ENCODE measurements at regions not wholly inside any gene's neighbourhood (a gene's known extent, or its start where the extent isn't known, plus 50 kb on each side); places are given as distances from the start of the nearest gene placed in this dataset.
A peak's percentile ranks its signal among the peaks of the same experiment; 100 is the strongest.

GRCh38 chr17:77875881-77876509 lies 82.5 kb upstream of the TNRC6C start (continued):
- peak in 1 of 3 experiments; percentile 50; a peak in 1 of 6 replicates for TF ChIP-seq ZBTB11 (CRISPR knock-in tag; IDR thresholded peaks at IDR 0.05)
- TF ChIP-seq ZNF57 (CRISPR knock-in tag; IDR thresholded peaks at IDR 0.05), result no peak
- no peak for TF ChIP-seq COPS2 (conservative IDR thresholded peaks at IDR 0.05)
- TF ChIP-seq NFRKB (IDR thresholded peaks at IDR 0.05; ENCODE audit: low read depth), result peak; percentile 73; the same call in 1 of the 2 replicates
- TF ChIP-seq FOXP1 (CRISPR knock-in tag; IDR thresholded peaks at IDR 0.05), result peak; percentile 70; the same call in 1 of the 2 replicates
- TF ChIP-seq MAFK (IDR thresholded peaks at IDR 0.05; ENCODE audit: low read length), result peak; percentile 90
- no peak for TF ChIP-seq RBM17 (IDR thresholded peaks at IDR 0.05; ENCODE audit: borderline replicate concordance, low read depth, low read length)
- 0 out of 2 replicates have a peak, but pooled peaks have one; percentile 19 for TF ChIP-seq MYC (IDR thresholded peaks at IDR 0.05; ENCODE audit: low read depth, low read length)
- TF ChIP-seq MYC (CRISPR knock-in tag; IDR thresholded peaks at IDR 0.05; ENCODE audit: borderline replicate concordance, low read depth), result no peak
- peak; percentile 84 for TF ChIP-seq SMARCA4 (IDR thresholded peaks at IDR 0.05)
- TF ChIP-seq TSC22D4 (tag; IDR thresholded peaks at IDR 0.05), result no peak
- TF ChIP-seq HDAC1 (IDR thresholded peaks at IDR 0.05), result peak in 1 of 2 experiments; percentile 16; a peak in 1 of 4 replicates
- TF ChIP-seq CREM (IDR thresholded peaks at IDR 0.05; ENCODE audit: low read depth), result peak; percentile 55
- peak; percentile 61 for TF ChIP-seq DACH1 (IDR thresholded peaks at IDR 0.05; ENCODE audit: partially characterized antibody)
- peak; percentile 34; the same call in 1 of the 2 replicates for TF ChIP-seq ZNF668 (CRISPR knock-in tag; IDR thresholded peaks at IDR 0.05)
- 0 out of 2 replicates have a peak, but pooled peaks have one; percentile 39 for TF ChIP-seq GATA2 (CRISPR knock-in tag; IDR thresholded peaks at IDR 0.05)
- no peak for TF ChIP-seq KLF6 (CRISPR knock-in tag; IDR thresholded peaks at IDR 0.05; ENCODE audit: borderline replicate concordance)
- TF ChIP-seq TFAP4 (CRISPR knock-in tag; IDR thresholded peaks at IDR 0.05; ENCODE audit: borderline replicate concordance), result peak; percentile 83
- TF ChIP-seq XRCC5 (IDR thresholded peaks at IDR 0.05; ENCODE audit: low read depth, low read length), result 0 out of 2 replicates have a peak, but pooled peaks have one; percentile 25
- TF ChIP-seq MAFF (IDR thresholded peaks at IDR 0.05; ENCODE audit: low read length), result peak; percentile 94
- TF ChIP-seq RCOR1 (IDR thresholded peaks at IDR 0.05; ENCODE audit: borderline replicate concordance in 1 of 2, low read depth in 2 of 2, low read length in 2 of 2), result peak in 1 of 2 experiments; percentile 78; a peak in 2 of 4 replicates
- no peak for TF ChIP-seq ZNF239 (CRISPR knock-in tag; IDR thresholded peaks at IDR 0.05)
- 0 out of 2 replicates have a peak, but pooled peaks have one; percentile 18 for TF ChIP-seq TAL1 (IDR thresholded peaks at IDR 0.05)
- TF ChIP-seq ARID1B (IDR thresholded peaks at IDR 0.05), result peak; percentile 74; the same call in 1 of the 2 replicates
- peak; percentile 38 for TF ChIP-seq NEUROD1 (IDR thresholded peaks at IDR 0.05; ENCODE audit: borderline replicate concordance, low read depth, low read length, partially characterized antibody)
- no peak for TF ChIP-seq NR2C1 (IDR thresholded peaks at IDR 0.05)
- no peak for TF ChIP-seq NR2C1 (tag; IDR thresholded peaks at IDR 0.05)
